B cell (primary cell): ENCODE measurements at regions not wholly inside any gene's neighbourhood (a gene's known extent, or its start where the extent isn't known, plus 50 kb on each side); places are given as distances from the start of the nearest gene placed in this dataset.

ENCODE experiments used
- ATAC-seq: fragments of 200-7000 bp; cut with Tn5 transposase; one replicate; pipeline ENCODE4 v1.10.0; 2021; ENCODE audit warnings: low read depth, mild to moderate bottlenecking, moderate number of reproducible peaks, moderate library complexity
- CTCF ChIA-PET: fragments of 350-600 bp; sonication (Branson Sonifier 250); formaldehyde crosslinking; loops from one replicate; lab custom pipeline; 2021; ENCODE audit warnings: antibody characterized with exemption, inconsistent platforms; lab: Charles Lee
- POLR2A ChIA-PET: fragments of 350-600 bp; sonication (Branson Sonifier 250); formaldehyde crosslinking; loops from one replicate; lab custom pipeline; 2021; ENCODE audit warnings: antibody characterized with exemption; lab: Charles Lee
- DNase-seq: peaks from one replicate; pipeline ENCODE4 v3.0.0; 2013
- H2AFZ ChIP-seq: 2 replicates; pipeline ENCODE4 v1.6.1; 2012; ENCODE audit warnings: mild to moderate bottlenecking, low read depth, low read length; ENCODE audit not compliant: insufficient read depth, poor library complexity, severe bottlenecking
- H3K27ac ChIP-seq, 2 donors: 1 replicate in 1 of 2; 2 replicates in 1 of 2; pipeline ENCODE4 v1.5.1; 2012 to 2013; ENCODE audit warnings: low read length in 2 of 2, mild to moderate bottlenecking in 2 of 2, moderate library complexity in 1 of 2
- H3K27me3 ChIP-seq, 4 experiments: fragments of 200-600 bp in 1 of 4; sonication (generic) in 1 of 4; replicated peaks in 1 of 4; 1 replicate in 2 of 4; 2 replicates in 2 of 4; pipeline versions ENCODE4 v1.6.1 to v1.7.0; 2013 to 2016; ENCODE audit warnings: low read length in 3 of 4, mild to moderate bottlenecking in 2 of 4, mixed read lengths in 1 of 4, moderate library complexity in 1 of 4; ENCODE audit not compliant: insufficient read depth in 4 of 4, control insufficient read depth in 3 of 4; ENCODE audit errors: control extremely low read depth in 1 of 4
- H3K36me3 ChIP-seq, 2 experiments: replicated peaks in 1 of 2; 1 replicate in 1 of 2; 2 replicates in 1 of 2; pipeline versions ENCODE4 v1.6.1 to v1.7.1; 2013; ENCODE audit warnings: low read length in 1 of 2; ENCODE audit not compliant: insufficient read depth in 2 of 2, control insufficient read depth in 1 of 2; ENCODE audit errors: control extremely low read depth in 1 of 2, extremely low read depth in 1 of 2
- H3K4me1 ChIP-seq, 2 donors: fragments of 200-600 bp in 1 of 2; sonication (generic) in 1 of 2; 1 replicate in 1 of 2; 2 replicates in 1 of 2; pipeline versions ENCODE4 v1.5.1 to v1.6.1; 2013 to 2017; ENCODE audit warnings: low read length in 2 of 2; ENCODE audit not compliant: control insufficient read depth in 2 of 2, insufficient read depth in 2 of 2
- H3K4me2 ChIP-seq: replicated peaks from 2 replicates; pipeline ENCODE3; 2012; ENCODE audit warnings: mild to moderate bottlenecking, low read depth, low read length; ENCODE audit not compliant: poor library complexity, severe bottlenecking
- H3K4me3 ChIP-seq, 5 experiments: fragments of 200-600 bp in 1 of 5; sonication (generic) in 1 of 5; 1 replicate in 3 of 5; 2 replicates in 2 of 5; pipeline versions ENCODE4 v1.5.1 to v1.7.0; 2011 to 2016; ENCODE audit warnings: low read length in 4 of 5, mild to moderate bottlenecking in 4 of 5, low read depth in 2 of 5, control low read depth in 1 of 5, moderate library complexity in 1 of 5; ENCODE audit not compliant: insufficient read depth in 1 of 5; ENCODE audit errors: control extremely low read depth in 1 of 5, extremely low read depth in 1 of 5
- H3K79me2 ChIP-seq: fragments of 200-600 bp; sonication (generic); one replicate; pipeline ENCODE4 v1.6.0; 2016; ENCODE audit warnings: low read length; ENCODE audit not compliant: control insufficient read depth, insufficient read depth
- H3K9ac ChIP-seq: fragments of 200-600 bp; sonication (generic); 2 replicates; pipeline ENCODE4 v1.6.1; 2017; ENCODE audit warnings: mild to moderate bottlenecking, low read length, moderate library complexity
- H3K9me3 ChIP-seq, 3 donors: one replicate each; pipeline versions ENCODE4 v1.6.1 to v1.7.1; 2013; ENCODE audit warnings: low read length in 2 of 3; ENCODE audit not compliant: control insufficient read depth in 2 of 3, insufficient read depth in 1 of 3; ENCODE audit errors: control extremely low read depth in 1 of 3
- H4K20me1 ChIP-seq: 2 replicates; pipeline ENCODE4 v1.6.0; 2012; ENCODE audit warnings: mild to moderate bottlenecking, low read length; ENCODE audit not compliant: insufficient read depth, control insufficient read depth, poor library complexity, severe bottlenecking
- H3K27ac Mint-ChIP-seq: one replicate; pipeline ENCODE4 v1.8.0; 2021; ENCODE audit warnings: mixed read lengths
- H3K27me3 Mint-ChIP-seq: one replicate; pipeline ENCODE4 v1.8.0; 2021; ENCODE audit warnings: mixed read lengths
- H3K4me1 Mint-ChIP-seq: one replicate; pipeline ENCODE4 v1.8.0; 2021; ENCODE audit warnings: mixed read lengths
- H3K4me3 Mint-ChIP-seq: one replicate; pipeline ENCODE4 v1.8.0; 2021; ENCODE audit warnings: mixed read lengths
- H3K9me3 Mint-ChIP-seq: one replicate; pipeline ENCODE4 v1.8.0; 2022; ENCODE audit warnings: mixed read lengths; ENCODE audit not compliant: insufficient read depth
- EZH2 ChIP-seq: IDR thresholded peaks from 2 replicates; pipeline ENCODE4 v1.6.1; 2012; ENCODE audit warnings: borderline replicate concordance, low read depth, mild to moderate bottlenecking, moderate library complexity, low read length; ENCODE audit not compliant: insufficient read depth, poor library complexity, severe bottlenecking
- WGBS: methylation state at CpG from one replicate; pipeline ENCODE4 v1.1.5; 2013; ENCODE audit warnings: missing lambda C conversion rate; ENCODE audit not compliant: insufficient coverage; 5-methylcytosine and 5-hydroxymethylcytosine counted together
- intact Hi-C: fragments of 100-400 bp; cut with micrococcal nuclease; formaldehyde crosslinking; loops from one replicate; pipeline ENCODE4 v1.10.0; 2022
- TF ChIP-seq, protein P1 (sequence below): fragments of 200-600 bp; IDR thresholded peaks from one replicate; pipeline ENCODE4 v1.8.0; 2022; ENCODE audit warnings: antibody characterized with exemption, mild to moderate bottlenecking

DNA sequence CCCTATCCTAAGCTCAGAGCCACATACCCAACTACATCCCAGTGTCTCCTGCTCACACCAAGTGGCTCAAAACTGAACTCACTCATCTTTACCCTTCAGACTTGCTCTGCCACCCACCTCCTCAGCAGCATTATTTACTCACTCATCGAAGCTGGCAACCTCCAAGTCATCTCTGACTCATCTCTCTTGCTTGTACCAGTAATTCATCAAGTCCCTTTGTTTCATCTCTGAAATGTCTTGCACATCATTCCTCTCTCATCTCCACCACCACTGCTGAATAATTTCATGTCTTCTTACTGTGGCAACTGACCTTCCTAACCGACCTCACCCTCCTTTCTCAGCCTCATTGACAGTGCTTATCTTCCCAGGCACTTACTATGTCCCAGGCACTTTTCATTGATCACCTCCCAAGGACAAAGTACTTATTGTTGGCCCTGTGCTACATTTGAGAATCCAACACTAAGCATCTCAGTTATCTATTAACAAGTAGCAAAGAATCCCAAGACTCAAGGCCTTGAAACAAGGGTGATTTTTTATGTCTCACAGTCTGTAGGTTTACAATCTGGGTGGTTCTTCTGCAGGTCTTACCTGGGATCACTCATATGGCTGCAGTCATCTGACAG, 82.0 kb downstream of the MRPL46 start:
- Histone ChIP-seq H3K4me2 (no peak overlapping the region), H3K9me3 (no peaks in the 10 kb centered on the region), H3K27ac (no peak overlapping the region), H3K9ac (no peak overlapping the region), H2AFZ (no peak overlapping the region), H3K27me3 (peaks cover 0 to 12% (median 0%) of the 10 kb centered on the region in 4 experiments), H3K79me2 (no peaks in the 10 kb centered on the region), H3K4me1 (no peaks in the 10 kb centered on the region), H3K36me3 (no peaks in the 10 kb centered on the region), H4K20me1 (no peaks in the 10 kb centered on the region), H3K4me3 (no peak overlapping the region)
- whole genome bisulfite sequencing = 45% methylated on average over 2 of the region's 2 CpGs
- ChIA-PET CTCF (no interaction called here), POLR2A (no interaction called here)
- no peak overlapping the region for H3K4me3 Mint-ChIP-seq
- ATAC-seq = no peak
- no peak overlapping the region for H3K27ac Mint-ChIP-seq
- TF ChIP-seq, protein P1, sequence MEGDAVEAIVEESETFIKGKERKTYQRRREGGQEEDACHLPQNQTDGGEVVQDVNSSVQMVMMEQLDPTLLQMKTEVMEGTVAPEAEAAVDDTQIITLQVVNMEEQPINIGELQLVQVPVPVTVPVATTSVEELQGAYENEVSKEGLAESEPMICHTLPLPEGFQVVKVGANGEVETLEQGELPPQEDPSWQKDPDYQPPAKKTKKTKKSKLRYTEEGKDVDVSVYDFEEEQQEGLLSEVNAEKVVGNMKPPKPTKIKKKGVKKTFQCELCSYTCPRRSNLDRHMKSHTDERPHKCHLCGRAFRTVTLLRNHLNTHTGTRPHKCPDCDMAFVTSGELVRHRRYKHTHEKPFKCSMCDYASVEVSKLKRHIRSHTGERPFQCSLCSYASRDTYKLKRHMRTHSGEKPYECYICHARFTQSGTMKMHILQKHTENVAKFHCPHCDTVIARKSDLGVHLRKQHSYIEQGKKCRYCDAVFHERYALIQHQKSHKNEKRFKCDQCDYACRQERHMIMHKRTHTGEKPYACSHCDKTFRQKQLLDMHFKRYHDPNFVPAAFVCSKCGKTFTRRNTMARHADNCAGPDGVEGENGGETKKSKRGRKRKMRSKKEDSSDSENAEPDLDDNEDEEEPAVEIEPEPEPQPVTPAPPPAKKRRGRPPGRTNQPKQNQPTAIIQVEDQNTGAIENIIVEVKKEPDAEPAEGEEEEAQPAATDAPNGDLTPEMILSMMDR = no peak
- TF ChIP-seq EZH2 = no peak
- no peaks in the 10 kb centered on the region for H3K4me1 Mint-ChIP-seq
- H3K27me3 Mint-ChIP-seq = peaks cover 21% of the 10 kb centered on the region
- intact Hi-C loops = no loop called here
- no peak for DNase-seq
- no peaks in the 10 kb centered on the region for H3K9me3 Mint-ChIP-seq

DNA sequence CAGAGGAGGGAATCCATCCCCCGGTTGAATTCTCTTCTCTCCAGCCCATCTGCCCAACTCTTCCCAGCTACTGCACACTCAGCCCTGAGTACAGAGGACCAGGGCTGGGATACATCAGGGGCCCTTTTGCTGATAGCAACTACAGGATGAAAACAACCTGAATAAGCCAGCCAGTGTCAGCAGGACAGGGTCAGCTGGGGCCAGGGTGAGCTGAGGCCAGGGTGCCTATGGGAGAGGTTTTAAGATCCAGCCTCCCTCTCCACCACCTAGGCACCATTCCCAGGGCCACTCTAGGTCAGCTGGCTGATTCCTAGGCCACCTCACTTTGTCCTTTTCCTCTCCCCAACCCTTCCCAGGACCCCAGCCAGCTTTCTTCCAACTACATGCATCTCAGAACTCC, 83.8 kb downstream of the MRPL46 start:
- Mint-ChIP-seq H3K4me1 (no peaks in the 10 kb centered on the region), H3K27me3 (peaks cover 21% of the 10 kb centered on the region), H3K9me3 (no peaks in the 10 kb centered on the region), H3K4me3 (no peak overlapping the region), H3K27ac (no peak overlapping the region)
- no peaks in the 10 kb centered on the region for H3K4me1 ChIP-seq
- 100% methylated on average over 1 of the region's 1 CpG for WGBS
- peaks cover 0 to 12% (median 0%) of the 10 kb centered on the region in 4 experiments for H3K27me3 ChIP-seq
- H3K27ac ChIP-seq = no peak overlapping the region
- TF ChIP-seq EZH2 = no peak
- TF ChIP-seq, protein P1 = no peak
- DNase-seq = no peak
- H3K4me2 ChIP-seq = no peak overlapping the region
- POLR2A ChIA-PET = no interaction called here
- intact Hi-C loops = no loop called here
- no peak for ATAC-seq
- no peaks in the 10 kb centered on the region for H3K36me3 ChIP-seq
- no peak overlapping the region for H3K4me3 ChIP-seq
- H3K9ac ChIP-seq = no peak overlapping the region
- no peaks in the 10 kb centered on the region for H3K79me2 ChIP-seq
- no peak overlapping the region for H2AFZ ChIP-seq
- no peaks in the 10 kb centered on the region for H3K9me3 ChIP-seq
- CTCF ChIA-PET = no interaction called here
- no peaks in the 10 kb centered on the region for H4K20me1 ChIP-seq
